Esophagus (tissue), 2 donors: ENCODE measurements at regions not wholly inside any gene's neighbourhood (a gene's known extent, or its start where the extent isn't known, plus 50 kb on each side); places are given as distances from the start of the nearest gene placed in this dataset.
"Not testable (repeated sequence)": the region's sequence is repeated elsewhere in the genome, so short reads cannot be mapped to it uniquely, and the experiment has no call there.

Source experiments
- H3K27ac ChIP-seq, 2 donors: one replicate each; pipeline ENCODE4 v1.5.1; 2013; ENCODE audit warnings: low read depth in 2 of 2, mild to moderate bottlenecking in 2 of 2, inconsistent platforms in 1 of 2, low read length in 1 of 2, moderate library complexity in 1 of 2
- H3K27me3 ChIP-seq, 2 donors: one replicate each; pipeline ENCODE4 v1.6.1; 2013; ENCODE audit warnings: low read length in 2 of 2, control low read depth in 1 of 2, mild to moderate bottlenecking in 1 of 2; ENCODE audit not compliant: insufficient read depth in 2 of 2, control insufficient read depth in 1 of 2
- H3K36me3 ChIP-seq, 2 donors: one replicate each; pipeline ENCODE4 v1.6.1; 2013; ENCODE audit warnings: low read length in 1 of 2; ENCODE audit not compliant: control insufficient read depth in 2 of 2, insufficient read depth in 2 of 2
- H3K4me1 ChIP-seq, 2 donors: one replicate each; pipeline ENCODE4 v1.6.1; 2013; ENCODE audit warnings: low read length in 1 of 2; ENCODE audit not compliant: control insufficient read depth in 2 of 2, insufficient read depth in 2 of 2
- H3K4me3 ChIP-seq, 2 donors: one replicate each; pipeline ENCODE4 v1.5.1; 2013; ENCODE audit warnings: low read length in 2 of 2, mild to moderate bottlenecking in 2 of 2, low read depth in 1 of 2, moderate library complexity in 1 of 2
- H3K9me3 ChIP-seq, 2 donors: one replicate each; pipeline ENCODE4 v1.6.1; 2013; ENCODE audit warnings: mild to moderate bottlenecking in 2 of 2, low read depth in 1 of 2, low read length in 1 of 2, moderate library complexity in 1 of 2; ENCODE audit not compliant: control insufficient read depth in 2 of 2, insufficient read depth in 1 of 2
- WGBS, 2 donors: extraction: QIAGEN DNeasy Blood & Tissue Kit; methylation state at CpG; one replicate each; pipeline ENCODE4 v1.1.7; 2013; 5-methylcytosine and 5-hydroxymethylcytosine counted together
- donor health status: healthy with polysubstance abuse.
- donor health status: Bipolar disorder and iron deficiency.

- Histone ChIP-seq H3K27me3 (no peaks in the 10 kb centered on the region), H3K4me1 (no peaks in the 10 kb centered on the region), H3K36me3 (no peaks in the 10 kb centered on the region), H3K4me3 (no peak overlapping the region), H3K9me3 (no peaks in the 10 kb centered on the region), H3K27ac (no peak overlapping the region)
- WGBS, 2 donors = 52 to 62% methylated on average over 5 of the region's 5 CpGs
Observed at GRCh38 chr2:167651406-167652151, 595.8 kb downstream of the STK39 start.

- 93% methylated on average over 2 of the region's 2 CpGs for WGBS, 2 donors
- H3K27me3 ChIP-seq = no peaks in the 10 kb centered on the region
- no peaks in the 10 kb centered on the region for H3K36me3 ChIP-seq
Observed at GRCh38 chr2:167646557-167646956, 600.8 kb downstream of the STK39 start.

GRCh38 chr2:167640096-167640495, 607.3 kb downstream of the STK39 start:
- Histone ChIP-seq H3K9me3 (no peaks in the 10 kb centered on the region), H3K4me3 (no peak overlapping the region), H3K4me1 (no peaks in the 10 kb centered on the region), H3K27me3 (no peaks in the 10 kb centered on the region), H3K27ac (no peak overlapping the region), H3K36me3 (no peaks in the 10 kb centered on the region)
- 49 to 97% methylated on average over 1 of the region's 1 CpG for WGBS, 2 donors

More at GRCh38 chr2:167646557-167646956, 600.8 kb downstream of the STK39 start:
- H3K27ac ChIP-seq = no peak overlapping the region
- no peak overlapping the region for H3K4me3 ChIP-seq
- no peaks in the 10 kb centered on the region for H3K9me3 ChIP-seq
- no peaks in the 10 kb centered on the region for H3K4me1 ChIP-seq

GRCh38 chr2:167637741-167638140, 609.7 kb downstream of the STK39 start:
- Histone ChIP-seq H3K36me3 (no peaks in the 10 kb centered on the region), H3K4me3 (no peak overlapping the region), H3K27me3 (no peaks in the 10 kb centered on the region), H3K27ac (no peak overlapping the region), H3K4me1 (no peaks in the 10 kb centered on the region), H3K9me3 (no peaks in the 10 kb centered on the region)

DNA sequence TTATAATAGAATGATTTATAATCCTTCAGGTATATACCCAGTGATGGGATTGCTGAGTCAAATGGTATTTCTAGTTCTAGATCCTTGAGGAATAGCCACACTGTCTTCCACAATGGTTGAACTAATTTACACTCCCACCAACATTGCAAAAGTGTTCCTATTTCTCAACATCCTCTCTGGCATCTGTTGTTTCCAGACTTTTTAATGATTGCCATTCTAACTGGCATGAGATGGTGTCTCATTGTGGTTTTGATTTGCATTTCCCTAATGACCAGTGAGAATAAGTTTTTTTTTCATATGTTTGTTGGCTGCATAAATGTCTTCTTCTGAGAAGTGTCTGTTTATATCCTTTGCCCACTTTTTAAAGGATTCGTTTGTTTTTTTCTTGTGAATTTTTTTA, 615.1 kb downstream of the STK39 start:
- WGBS, 2 donors = 83 to 92% methylated on average over 1 of the region's 1 CpG
- H3K4me3 ChIP-seq, H3K36me3 ChIP-seq, H3K27me3 ChIP-seq, H3K9me3 ChIP-seq, H3K27ac ChIP-seq, H3K4me1 ChIP-seq: not testable (repeated sequence)

- Histone ChIP-seq H3K27ac (no peak overlapping the region), H3K36me3 (no peaks in the 10 kb centered on the region), H3K4me3 (no peak overlapping the region), H3K27me3 (no peaks in the 10 kb centered on the region), H3K4me1 (no peaks in the 10 kb centered on the region), H3K9me3 (no peaks in the 10 kb centered on the region)
Observed at GRCh38 chr2:167626961-167627360, 620.4 kb downstream of the STK39 start.

DNA sequence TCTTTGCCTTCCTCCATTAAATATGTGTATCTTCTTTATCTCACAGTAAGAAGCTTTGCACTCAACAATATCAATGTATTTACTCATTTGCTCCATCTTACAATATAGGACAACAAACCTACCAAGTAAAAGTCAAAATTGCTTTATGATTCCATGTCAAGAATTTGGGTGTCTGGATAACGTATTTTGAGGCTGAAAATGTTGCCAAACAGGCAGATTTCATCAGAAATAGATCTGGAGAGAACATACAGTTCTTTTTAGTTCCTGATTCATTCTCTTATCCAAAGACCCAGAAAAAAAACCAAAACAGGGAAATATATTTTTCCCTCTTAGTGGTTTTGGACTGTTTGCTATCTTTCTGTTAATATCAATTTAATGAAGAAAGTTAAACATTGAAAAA, 621.1 kb downstream of the STK39 start:
- Histone ChIP-seq H3K27me3 (no peaks in the 10 kb centered on the region), H3K4me3 (no peak overlapping the region), H3K4me1 (no peaks in the 10 kb centered on the region), H3K36me3 (no peaks in the 10 kb centered on the region), H3K27ac (no peak overlapping the region), H3K9me3 (no peaks in the 10 kb centered on the region)
- 45 to 56% methylated on average over 1 of the region's 1 CpG for WGBS, 2 donors

- Histone ChIP-seq H3K36me3 (no peaks in the 10 kb centered on the region), H3K4me3 (no peak overlapping the region), H3K9me3 (no peaks in the 10 kb centered on the region), H3K27ac (no peak overlapping the region), H3K4me1 (no peaks in the 10 kb centered on the region), H3K27me3 (no peaks in the 10 kb centered on the region)
Observed at GRCh38 chr2:167616997-167617396, 630.4 kb downstream of the STK39 start.

DNA sequence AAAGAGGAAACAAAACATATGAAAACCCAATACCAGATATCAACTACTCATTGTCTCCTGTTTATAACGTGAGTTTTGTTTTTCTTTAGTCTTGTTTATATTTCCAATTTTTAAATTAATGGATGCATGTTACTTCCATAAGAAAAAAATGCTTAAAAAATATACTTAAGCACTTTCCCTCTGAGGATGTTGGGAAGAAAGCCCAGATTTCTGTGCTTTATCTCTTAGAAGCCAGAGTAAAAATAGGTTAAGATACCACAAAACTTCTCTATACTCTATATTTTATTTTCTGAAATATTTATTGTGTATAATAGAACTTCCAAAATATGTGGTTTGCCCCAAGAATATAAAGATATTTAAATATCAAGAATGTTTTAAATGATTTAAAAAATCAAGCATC, 633.9 kb downstream of the STK39 start:
- WGBS, 2 donors = 56 to 67% methylated on average over 1 of the region's 1 CpG
- no peaks in the 10 kb centered on the region for H3K27me3 ChIP-seq
- H3K9me3 ChIP-seq = no peaks in the 10 kb centered on the region
- no peaks in the 10 kb centered on the region for H3K4me1 ChIP-seq
- H3K36me3 ChIP-seq = no peaks in the 10 kb centered on the region
- no peak overlapping the region for H3K27ac ChIP-seq
- H3K4me3 ChIP-seq = no peak overlapping the region

DNA sequence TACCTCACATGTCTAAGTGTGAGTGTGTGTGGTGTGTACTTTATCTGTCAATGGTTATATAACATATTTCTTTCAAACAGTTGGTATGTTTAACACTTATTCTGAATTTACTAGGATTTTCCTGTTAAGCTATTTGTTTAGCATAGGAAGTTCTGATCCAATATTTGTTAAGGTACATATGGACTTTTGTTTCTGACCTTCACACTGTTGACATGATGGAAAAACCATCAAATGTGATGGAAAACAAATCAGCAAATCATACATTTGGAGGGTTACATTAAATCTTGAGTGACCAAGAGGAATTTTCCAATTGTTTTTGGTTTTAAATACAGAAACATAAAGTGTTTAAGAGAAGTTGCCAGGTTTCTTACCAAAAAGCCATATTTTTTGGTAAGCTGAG, 638.9 kb downstream of the STK39 start:
- Histone ChIP-seq H3K9me3 (no peaks in the 10 kb centered on the region), H3K36me3 (no peaks in the 10 kb centered on the region), H3K4me1 (no peaks in the 10 kb centered on the region), H3K4me3 (no peak overlapping the region), H3K27ac (no peak overlapping the region), H3K27me3 (no peaks in the 10 kb centered on the region)
